Mesenchymal stem cell (in vitro differentiated cells and primary cell): ENCODE measurements at regions not wholly inside any gene's neighbourhood (a gene's known extent, or its start where the extent isn't known, plus 50 kb on each side); places are given as distances from the start of the nearest gene placed in this dataset.
A peak's percentile ranks its signal among the peaks of the same experiment; 100 is the strongest.

Experiments
- DNase-seq: peaks from one replicate; pipeline ENCODE4 v3.0.0-alpha.2; 2013
- H2AFZ ChIP-seq: one replicate; pipeline ENCODE4 v1.6.1; 2013; ENCODE audit warnings: low read depth, mild to moderate bottlenecking, control low read depth, inconsistent platforms, low read length, moderate library complexity
- H2AK5ac ChIP-seq: 2 replicates; pipeline ENCODE4 v1.6.1; 2013; ENCODE audit warnings: low read length, moderate library complexity, mild to moderate bottlenecking, inconsistent platforms; ENCODE audit not compliant: severe bottlenecking
- H2BK120ac ChIP-seq: one replicate; pipeline ENCODE4 v1.6.1; 2013; ENCODE audit warnings: low read depth, mild to moderate bottlenecking, inconsistent platforms, low read length, moderate library complexity
- H2BK12ac ChIP-seq, 2 experiments: one replicate each; pipeline ENCODE4 v1.6.1; 2013; ENCODE audit warnings: inconsistent platforms in 2 of 2, low read length in 2 of 2, mild to moderate bottlenecking in 2 of 2, moderate library complexity in 2 of 2, control low read depth in 1 of 2
- H2BK15ac ChIP-seq: one replicate; pipeline ENCODE4 v1.6.1; 2013; ENCODE audit warnings: mild to moderate bottlenecking, low read depth, inconsistent platforms; ENCODE audit not compliant: poor library complexity, severe bottlenecking
- H2BK5ac ChIP-seq: 2 replicates; pipeline ENCODE4 v1.6.1; 2013; ENCODE audit warnings: low read depth, mild to moderate bottlenecking, low read length, control low read depth, inconsistent platforms; ENCODE audit not compliant: poor library complexity, severe bottlenecking
- H3K14ac ChIP-seq, 2 experiments: one replicate each; pipeline ENCODE4 v1.6.1; 2013; ENCODE audit warnings: inconsistent platforms in 2 of 2, low read length in 2 of 2, control low read depth in 1 of 2, mild to moderate bottlenecking in 1 of 2, moderate library complexity in 1 of 2
- H3K18ac ChIP-seq, 2 experiments: one replicate each; pipeline ENCODE4 v1.6.1; 2013; ENCODE audit warnings: inconsistent platforms in 2 of 2, low read length in 2 of 2, control low read depth in 1 of 2, low read depth in 1 of 2, mild to moderate bottlenecking in 1 of 2
- H3K23ac ChIP-seq, 2 experiments: one replicate each; pipeline ENCODE4 v1.6.1; 2013; ENCODE audit warnings: inconsistent platforms in 2 of 2, low read length in 2 of 2, mild to moderate bottlenecking in 2 of 2, moderate library complexity in 2 of 2, control low read depth in 1 of 2
- H3K27ac ChIP-seq: 2 replicates; pipeline ENCODE4 v1.5.1; 2013; ENCODE audit warnings: mild to moderate bottlenecking, moderate library complexity, low read length, control low read depth, inconsistent platforms; ENCODE audit not compliant: poor library complexity, severe bottlenecking
- H3K27me3 ChIP-seq, 2 experiments: 2 replicates each; pipeline versions ENCODE4 v1.6.1 to v1.7.0; 2013; ENCODE audit warnings: low read length in 2 of 2, mild to moderate bottlenecking in 2 of 2, moderate library complexity in 2 of 2, control low read depth in 1 of 2, inconsistent platforms in 1 of 2; ENCODE audit not compliant: control insufficient read depth in 1 of 2, insufficient read depth in 1 of 2
- H3K36me3 ChIP-seq, 2 experiments: 2 replicates each; pipeline versions ENCODE4 v1.6.1 to v1.7.0; 2013; ENCODE audit warnings: low read length in 2 of 2, control low read depth in 1 of 2, inconsistent platforms in 1 of 2, low read depth in 1 of 2, mild to moderate bottlenecking in 1 of 2; ENCODE audit not compliant: insufficient read depth in 2 of 2, control insufficient read depth in 1 of 2
- H3K4ac ChIP-seq, 2 experiments: one replicate each; pipeline ENCODE4 v1.6.1; 2013; ENCODE audit warnings: inconsistent platforms in 2 of 2, low read length in 2 of 2, mild to moderate bottlenecking in 2 of 2, moderate library complexity in 2 of 2, control low read depth in 1 of 2, low read depth in 1 of 2
- H3K4me1 ChIP-seq: 2 replicates; pipeline ENCODE4 v1.6.1; 2013; ENCODE audit warnings: low read depth, low read length, control low read depth; ENCODE audit not compliant: control insufficient read depth, insufficient read depth
- H3K4me2 ChIP-seq: 2 replicates; pipeline ENCODE4 v1.6.1; 2013; ENCODE audit warnings: low read length, mild to moderate bottlenecking, inconsistent platforms; ENCODE audit not compliant: poor library complexity, severe bottlenecking
- H3K4me3 ChIP-seq, 2 experiments: 2 replicates each; pipeline versions ENCODE4 v1.5.1 to v1.7.0; 2013; ENCODE audit warnings: low read length in 2 of 2, mild to moderate bottlenecking in 2 of 2, control low read depth in 1 of 2, low read depth in 1 of 2; ENCODE audit not compliant: insufficient read depth in 1 of 2
- H3K79me1 ChIP-seq: replicated peaks from 2 replicates; pipeline ENCODE4 v1.6.1; 2013; ENCODE audit warnings: mild to moderate bottlenecking, control low read depth, low read length, inconsistent platforms; ENCODE audit not compliant: poor library complexity, severe bottlenecking
- H3K9ac ChIP-seq: 2 replicates; pipeline ENCODE4 v1.7.0; 2013; ENCODE audit warnings: mild to moderate bottlenecking, low read length, moderate library complexity
- H3K9me3 ChIP-seq: 2 replicates; pipeline ENCODE4 v1.7.0; 2013; ENCODE audit warnings: mild to moderate bottlenecking, low read length; ENCODE audit not compliant: control insufficient read depth
- H4K8ac ChIP-seq: one replicate; pipeline ENCODE4 v1.6.1; 2013; ENCODE audit warnings: inconsistent platforms, mild to moderate bottlenecking, low read length, moderate library complexity
- H4K91ac ChIP-seq: one replicate; pipeline ENCODE4 v1.6.1; 2013; ENCODE audit warnings: mild to moderate bottlenecking, low read length, inconsistent platforms
- WGBS: methylation state at CpG from one replicate; pipeline ENCODE4 v1.1.7; 2013; ENCODE audit warnings: mixed read lengths; 5-methylcytosine and 5-hydroxymethylcytosine counted together

- no peaks in the 10 kb centered on the region for H3K36me3 ChIP-seq
- H3K4me2 ChIP-seq = no peak overlapping the region
- no peak overlapping the region for H2BK15ac ChIP-seq
- H3K79me1 ChIP-seq = no peaks in the 10 kb centered on the region
- H3K27me3 ChIP-seq = no peaks in the 10 kb centered on the region
- no peak overlapping the region for H3K4me3 ChIP-seq
- H3K9me3 ChIP-seq = peaks cover 2% of the 10 kb centered on the region
- H2BK5ac ChIP-seq = no peak overlapping the region
- no peak overlapping the region for H3K4ac ChIP-seq
- no peak overlapping the region for H3K14ac ChIP-seq
- H3K18ac ChIP-seq = no peak overlapping the region
- H4K91ac ChIP-seq = no peak overlapping the region
- H2BK120ac ChIP-seq = no peak overlapping the region
- no peaks in the 10 kb centered on the region for H3K4me1 ChIP-seq
- H2AK5ac ChIP-seq = no peak overlapping the region
- DNase-seq = no peak
- H4K8ac ChIP-seq = no peak overlapping the region
- no peak overlapping the region for H3K27ac ChIP-seq
- no peak overlapping the region for H3K9ac ChIP-seq
- no peak overlapping the region for H3K23ac ChIP-seq
- no peak overlapping the region for H2BK12ac ChIP-seq
- WGBS = no CpG with 5 or more reads among the region's 3 CpGs
- H2AFZ ChIP-seq = no peak overlapping the region
Observed at GRCh38 chr9:73979894-73980264, 517.3 kb upstream of the RORB start.

- Histone ChIP-seq H2BK15ac (no peak overlapping the region), H3K27ac (no peak overlapping the region), H4K8ac (no peak overlapping the region), H2BK12ac (no peak overlapping the region), H2AFZ (no peak overlapping the region), H4K91ac (no peak overlapping the region), H2AK5ac (no peak overlapping the region), H3K36me3 (no peaks in the 10 kb centered on the region), H3K23ac (no peak overlapping the region), H3K9ac (no peak overlapping the region), H3K14ac (no peak overlapping the region), H3K79me1 (no peaks in the 10 kb centered on the region), H2BK120ac (no peak overlapping the region), H3K18ac (no peak overlapping the region), H3K9me3 (peaks cover 10% of the 10 kb centered on the region), H2BK5ac (peak overlapping the region; percentile 57), H3K4me2 (no peak overlapping the region), H3K27me3 (no peaks in the 10 kb centered on the region), H3K4me3 (no peak overlapping the region), H3K4ac (no peak overlapping the region), H3K4me1 (no peaks in the 10 kb centered on the region)
- no peak for DNase-seq
Observed at GRCh38 chr9:73980754-73981153, 516.4 kb upstream of the RORB start.

- H3K9me3 ChIP-seq = peaks cover 13% of the 10 kb centered on the region
- H3K9ac ChIP-seq = no peak overlapping the region
- H2BK12ac ChIP-seq = no peak overlapping the region
- no peak overlapping the region for H2AFZ ChIP-seq
- no peak overlapping the region for H3K14ac ChIP-seq
- H4K8ac ChIP-seq = no peak overlapping the region
- no peak overlapping the region for H4K91ac ChIP-seq
- H2AK5ac ChIP-seq = no peak overlapping the region
- 83% methylated on average over 3 of the region's 4 CpGs for WGBS
- H3K27ac ChIP-seq = no peak overlapping the region
- no peak overlapping the region for H2BK120ac ChIP-seq
- no peaks in the 10 kb centered on the region for H3K4me1 ChIP-seq
- H3K36me3 ChIP-seq = no peaks in the 10 kb centered on the region
- no peak overlapping the region for H3K18ac ChIP-seq
- no peak overlapping the region for H2BK15ac ChIP-seq
- no peaks in the 10 kb centered on the region for H3K79me1 ChIP-seq
- no peak overlapping the region for H2BK5ac ChIP-seq
- H3K4ac ChIP-seq = no peak overlapping the region
- H3K4me3 ChIP-seq = no peak overlapping the region
- H3K23ac ChIP-seq = no peak overlapping the region
- no peaks in the 10 kb centered on the region for H3K27me3 ChIP-seq
- no peak overlapping the region for H3K4me2 ChIP-seq
- no peak for DNase-seq
Observed at GRCh38 chr9:73981405-73981804, 515.7 kb upstream of the RORB start.

GRCh38 chr9:73995836-73996235 is 501.3 kb upstream of the RORB start:
- H3K27ac ChIP-seq = no peak overlapping the region
- H2BK5ac ChIP-seq = no peak overlapping the region
- no peaks in the 10 kb centered on the region for H3K79me1 ChIP-seq
- H3K9ac ChIP-seq = no peak overlapping the region
- H3K14ac ChIP-seq = no peak overlapping the region
- H2BK12ac ChIP-seq = no peak overlapping the region
- no peaks in the 10 kb centered on the region for H3K4me1 ChIP-seq
- H3K18ac ChIP-seq = no peak overlapping the region
- H3K4ac ChIP-seq = no peak overlapping the region
- H3K27me3 ChIP-seq = no peaks in the 10 kb centered on the region
- 92% methylated on average over 2 of the region's 2 CpGs for WGBS
- no peak overlapping the region for H2AK5ac ChIP-seq
- H4K91ac ChIP-seq = no peak overlapping the region
- no peaks in the 10 kb centered on the region for H3K9me3 ChIP-seq
- H2BK15ac ChIP-seq = no peak overlapping the region
- H3K23ac ChIP-seq = no peak overlapping the region
- H3K36me3 ChIP-seq = no peaks in the 10 kb centered on the region
- H3K4me3 ChIP-seq = no peak overlapping the region
- H2BK120ac ChIP-seq = no peak overlapping the region
- no peak overlapping the region for H2AFZ ChIP-seq
- no peak for DNase-seq
- H4K8ac ChIP-seq = no peak overlapping the region
- no peak overlapping the region for H3K4me2 ChIP-seq
